Right lobe of liver (tissue), 4 donors: ENCODE measurements at regions not wholly inside any gene's neighbourhood (a gene's known extent, or its start where the extent isn't known, plus 50 kb on each side); places are given as distances from the start of the nearest gene placed in this dataset.

Source experiments
- POLR2A ChIP-seq: fragments of 450-650 bp; IDR thresholded peaks from one replicate; pipeline ENCODE4 v1.6.1; 2017; ENCODE audit warnings: antibody characterized with exemption, mild to moderate bottlenecking
- TF ChIP-seq, protein P1 (sequence below), 4 donors: fragments of 200-600 bp in 3 of 4; fragments of 450-650 bp in 1 of 4; IDR thresholded peaks; one replicate each; pipeline versions ENCODE4 v1.5.1 to v1.8.0; 2016 to 2022; ENCODE audit warnings: antibody characterized with exemption in 4 of 4, mild to moderate bottlenecking in 2 of 4
- donor health status: DM: no; HTN: no; CAD: no.
- donor health status: DM: no; HTN: no; CAD: no.
- donor health status: DM: no; HTN: yes; CAD: no.

DNA sequence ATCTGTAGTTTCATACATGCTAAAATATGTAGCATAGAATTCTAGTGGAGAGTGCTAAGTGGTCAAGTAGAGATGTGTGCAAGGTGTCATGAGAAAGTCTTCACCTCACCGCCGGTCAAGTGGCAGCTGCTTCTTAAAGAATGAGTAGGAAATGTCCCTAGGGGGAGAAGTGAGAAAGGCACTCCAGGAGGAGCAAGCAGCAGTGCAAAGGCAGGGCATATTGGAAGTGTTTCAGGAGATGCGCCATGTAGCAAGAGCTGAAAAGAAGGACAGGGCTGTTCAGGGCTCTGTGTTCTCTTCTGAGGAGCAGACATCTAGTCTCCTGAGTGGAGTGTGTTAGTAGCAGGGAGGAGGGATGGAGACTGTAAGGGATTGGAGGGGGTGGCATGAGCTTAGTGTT is 312.4 kb upstream of the SEMA6D start:
- TF ChIP-seq, protein P1, sequence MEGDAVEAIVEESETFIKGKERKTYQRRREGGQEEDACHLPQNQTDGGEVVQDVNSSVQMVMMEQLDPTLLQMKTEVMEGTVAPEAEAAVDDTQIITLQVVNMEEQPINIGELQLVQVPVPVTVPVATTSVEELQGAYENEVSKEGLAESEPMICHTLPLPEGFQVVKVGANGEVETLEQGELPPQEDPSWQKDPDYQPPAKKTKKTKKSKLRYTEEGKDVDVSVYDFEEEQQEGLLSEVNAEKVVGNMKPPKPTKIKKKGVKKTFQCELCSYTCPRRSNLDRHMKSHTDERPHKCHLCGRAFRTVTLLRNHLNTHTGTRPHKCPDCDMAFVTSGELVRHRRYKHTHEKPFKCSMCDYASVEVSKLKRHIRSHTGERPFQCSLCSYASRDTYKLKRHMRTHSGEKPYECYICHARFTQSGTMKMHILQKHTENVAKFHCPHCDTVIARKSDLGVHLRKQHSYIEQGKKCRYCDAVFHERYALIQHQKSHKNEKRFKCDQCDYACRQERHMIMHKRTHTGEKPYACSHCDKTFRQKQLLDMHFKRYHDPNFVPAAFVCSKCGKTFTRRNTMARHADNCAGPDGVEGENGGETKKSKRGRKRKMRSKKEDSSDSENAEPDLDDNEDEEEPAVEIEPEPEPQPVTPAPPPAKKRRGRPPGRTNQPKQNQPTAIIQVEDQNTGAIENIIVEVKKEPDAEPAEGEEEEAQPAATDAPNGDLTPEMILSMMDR (IDR thresholded peaks at IDR 0.05), result no peak
- no peak for TF ChIP-seq POLR2A
